RKO (cell line): ENCODE measurements at regions not wholly inside any gene's neighbourhood (a gene's known extent, or its start where the extent isn't known, plus 50 kb on each side); places are given as distances from the start of the nearest gene placed in this dataset.

Source experiments
- DNase-seq: peaks from one replicate; pipeline ENCODE4 v3.0.0-alpha.2; 2016; ENCODE audit warnings: low spot score

- no peak for DNase-seq
Observed at GRCh38 chr11:91805293-91805692, 419.3 kb upstream of the FAT3 start.

GRCh38 chr11:91804042-91804441 lies 420.6 kb upstream of the FAT3 start:
- DNase-seq = no peak

GRCh38 chr11:91802475-91802874 lies 422.1 kb upstream of the FAT3 start:
- DNase-seq = no peak

GRCh38 chr11:91800208-91800914 lies 424.3 kb upstream of the FAT3 start:
- DNase-seq = no peak

GRCh38 chr11:91798240-91798639 lies 426.4 kb upstream of the FAT3 start:
- no peak for DNase-seq

- no peak for DNase-seq
Observed at GRCh38 chr11:91796999-91797398, 427.6 kb upstream of the FAT3 start.

- DNase-seq = no peak
Observed at GRCh38 chr11:91795139-91795887, 429.3 kb upstream of the FAT3 start.

GRCh38 chr11:91794146-91794545 lies 430.5 kb upstream of the FAT3 start:
- no peak for DNase-seq

- DNase-seq = no peak
Observed at GRCh38 chr11:91792779-91793262, 431.8 kb upstream of the FAT3 start.

- DNase-seq = no peak
Observed at GRCh38 chr11:91791171-91791468, 433.5 kb upstream of the FAT3 start.

- DNase-seq = no peak
Observed at GRCh38 chr11:91790346-91791170, 434.1 kb upstream of the FAT3 start.

GRCh38 chr11:91788764-91789163 lies 435.9 kb upstream of the FAT3 start:
- DNase-seq = no peak

- DNase-seq = no peak
Observed at GRCh38 chr11:91786097-91786496, 438.5 kb upstream of the FAT3 start.

- no peak for DNase-seq
Observed at GRCh38 chr11:91783173-91783572, 441.4 kb upstream of the FAT3 start.

GRCh38 chr11:91778758-91779157 lies 445.9 kb upstream of the FAT3 start:
- DNase-seq = no peak

GRCh38 chr11:91776655-91777054 lies 448.0 kb upstream of the FAT3 start:
- DNase-seq = no peak

- DNase-seq = no peak
Observed at GRCh38 chr11:91773090-91773489, 451.5 kb upstream of the FAT3 start.

GRCh38 chr11:91771961-91772360 lies 452.7 kb upstream of the FAT3 start:
- DNase-seq = no peak

GRCh38 chr11:91768783-91769182 lies 455.8 kb upstream of the FAT3 start:
- DNase-seq = no peak

- no peak for DNase-seq
Observed at GRCh38 chr11:91763331-91763730, 461.3 kb upstream of the FAT3 start.

- DNase-seq = no peak
Observed at GRCh38 chr11:91761406-91762025, 463.1 kb upstream of the FAT3 start.

- no peak for DNase-seq
Observed at GRCh38 chr11:91756829-91757480, 467.7 kb upstream of the FAT3 start.
